ENCODE measurements at regions not wholly inside any gene's neighbourhood (a gene's known extent, or its start where the extent isn't known, plus 50 kb on each side); places are given as distances from the start of the nearest gene placed in this dataset.

GRCh38 chrX:124440695-124441094 is 94.3 kb downstream of the SH2D1A start:
- TF ChIP-seq REST (IDR thresholded peaks at IDR 0.05) (no peak), CTCF (IDR thresholded peaks at IDR 0.05; ENCODE audit: low read depth, low read length, missing input control) (no peak), JUND (IDR thresholded peaks at IDR 0.05) (no peak), SP1 (IDR thresholded peaks at IDR 0.05) (no peak), FOXA1 (IDR thresholded peaks at IDR 0.05) (no peak)
